HUES48 (cell line): ENCODE measurements at regions not wholly inside any gene's neighbourhood (a gene's known extent, or its start where the extent isn't known, plus 50 kb on each side); places are given as distances from the start of the nearest gene placed in this dataset.

Source experiments
- H3K27ac ChIP-seq: one replicate; pipeline ENCODE4 v1.7.0; 2013; ENCODE audit warnings: low read depth, low read length, inconsistent platforms
- H3K27me3 ChIP-seq: 2 replicates; pipeline ENCODE4 v1.6.1; 2013; ENCODE audit warnings: mild to moderate bottlenecking, low read length; ENCODE audit not compliant: control insufficient read depth, insufficient read depth
- H3K36me3 ChIP-seq: 2 replicates; pipeline ENCODE4 v1.6.1; 2013; ENCODE audit warnings: low read length; ENCODE audit not compliant: control insufficient read depth, insufficient read depth
- H3K4me1 ChIP-seq: 2 replicates; pipeline ENCODE4 v1.6.1; 2013; ENCODE audit warnings: mild to moderate bottlenecking, low read length; ENCODE audit not compliant: control insufficient read depth, insufficient read depth
- H3K4me3 ChIP-seq: 2 replicates; pipeline ENCODE4 v1.5.1; 2013; ENCODE audit warnings: mild to moderate bottlenecking, low read depth, low read length
- H3K9ac ChIP-seq: 2 replicates; pipeline ENCODE4 v1.6.1; 2013; ENCODE audit warnings: mild to moderate bottlenecking, low read depth, low read length, moderate library complexity
- H3K9me3 ChIP-seq: 2 replicates; pipeline ENCODE4 v1.6.1; 2013; ENCODE audit warnings: low read length; ENCODE audit not compliant: control insufficient read depth, insufficient read depth

DNA sequence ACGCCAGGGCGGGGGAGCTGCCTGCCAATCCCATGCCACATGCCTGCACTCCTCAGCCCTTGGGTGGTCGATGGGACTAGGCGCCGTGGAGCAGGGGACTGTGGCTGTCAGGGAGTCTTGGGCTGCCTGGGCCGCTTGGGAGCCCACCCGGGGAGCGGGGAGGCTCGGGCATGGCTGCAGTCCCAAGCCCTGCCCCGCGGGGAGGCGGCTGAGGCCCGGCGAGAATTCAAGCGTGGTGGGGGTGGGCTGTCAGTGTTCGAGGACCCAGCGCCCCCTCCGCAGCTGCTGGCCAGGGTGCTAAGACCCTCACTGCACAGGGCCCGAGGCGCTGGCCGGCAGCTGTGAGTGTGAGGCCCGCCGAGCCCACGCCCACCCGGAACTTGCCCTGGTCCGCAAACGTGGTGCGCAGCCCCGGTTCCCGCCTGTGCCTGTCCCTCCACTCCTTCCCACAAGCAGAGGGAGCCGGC is 83.2 kb upstream of the DMRTA1 start:
- Histone ChIP-seq H3K36me3 (no peaks in the 10 kb centered on the region), H3K27ac (no peak overlapping the region), H3K4me3 (no peak overlapping the region), H3K9me3 (no peaks in the 10 kb centered on the region), H3K9ac (no peak overlapping the region), H3K27me3 (peaks cover 7% of the 10 kb centered on the region; the same call in 1 of the 2 replicates), H3K4me1 (no peaks in the 10 kb centered on the region)

GRCh38 chr9:22373636-22374035 is 73.0 kb upstream of the DMRTA1 start:
- no peaks in the 10 kb centered on the region for H3K9me3 ChIP-seq
- H3K27ac ChIP-seq = peak overlapping the region; percentile 28
- peaks cover 12% of the 10 kb centered on the region for H3K4me1 ChIP-seq
- H3K27me3 ChIP-seq = no peaks in the 10 kb centered on the region
- H3K4me3 ChIP-seq = no peak overlapping the region
- H3K9ac ChIP-seq = no peak overlapping the region
- no peaks in the 10 kb centered on the region for H3K36me3 ChIP-seq

- peaks cover 10% of the 10 kb centered on the region for H3K4me1 ChIP-seq
- peak overlapping the region; percentile 33 for H3K27ac ChIP-seq
- H3K9ac ChIP-seq = no peak overlapping the region
- no peaks in the 10 kb centered on the region for H3K27me3 ChIP-seq
- no peak overlapping the region for H3K4me3 ChIP-seq
- H3K9me3 ChIP-seq = no peaks in the 10 kb centered on the region
- H3K36me3 ChIP-seq = no peaks in the 10 kb centered on the region
Measured at GRCh38 chr9:22374051-22374450, 72.6 kb upstream of the DMRTA1 start.

GRCh38 chr9:22379272-22379671 is 67.4 kb upstream of the DMRTA1 start:
- Histone ChIP-seq H3K36me3 (no peaks in the 10 kb centered on the region), H3K27ac (no peak overlapping the region), H3K4me1 (peaks cover under 1% of the 10 kb centered on the region), H3K4me3 (no peak overlapping the region), H3K27me3 (no peaks in the 10 kb centered on the region), H3K9me3 (no peaks in the 10 kb centered on the region), H3K9ac (no peak overlapping the region)

GRCh38 chr9:22381170-22381569 is 65.5 kb upstream of the DMRTA1 start:
- no peak overlapping the region for H3K9ac ChIP-seq
- H3K4me3 ChIP-seq = no peak overlapping the region
- H3K9me3 ChIP-seq = no peaks in the 10 kb centered on the region
- no peaks in the 10 kb centered on the region for H3K4me1 ChIP-seq
- H3K27ac ChIP-seq = no peak overlapping the region
- no peaks in the 10 kb centered on the region for H3K27me3 ChIP-seq
- H3K36me3 ChIP-seq = no peaks in the 10 kb centered on the region

DNA sequence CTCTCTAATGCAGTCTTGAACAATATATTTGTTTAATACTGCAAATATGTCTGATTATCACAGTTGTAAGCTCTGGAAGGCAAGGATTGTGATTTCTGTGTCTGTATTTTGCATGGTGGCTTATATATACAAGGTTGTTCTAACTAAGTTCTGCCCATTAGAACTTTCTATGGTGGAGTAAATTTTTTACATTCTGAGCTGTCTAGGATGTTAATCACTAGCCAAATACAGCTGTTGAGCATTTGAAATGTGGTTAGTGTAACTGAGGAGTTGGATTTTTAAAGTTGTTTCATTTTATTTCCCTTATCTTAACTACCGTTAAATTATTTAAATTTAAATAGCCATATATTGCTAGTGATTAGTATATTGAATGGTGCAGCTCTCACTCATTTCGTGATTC is 64.3 kb upstream of the DMRTA1 start:
- H3K4me1 ChIP-seq = no peaks in the 10 kb centered on the region
- H3K4me3 ChIP-seq = no peak overlapping the region
- no peaks in the 10 kb centered on the region for H3K27me3 ChIP-seq

GRCh38 chr9:22383718-22384117 is 62.9 kb upstream of the DMRTA1 start:
- Histone ChIP-seq H3K9me3 (no peaks in the 10 kb centered on the region), H3K4me3 (no peak overlapping the region), H3K9ac (no peak overlapping the region), H3K27ac (no peak overlapping the region), H3K36me3 (no peaks in the 10 kb centered on the region), H3K4me1 (no peaks in the 10 kb centered on the region), H3K27me3 (no peaks in the 10 kb centered on the region)

More for the DNA sequence above, 64.3 kb upstream of the DMRTA1 start:
- no peak overlapping the region for H3K27ac ChIP-seq
- H3K9ac ChIP-seq = no peak overlapping the region
- H3K9me3 ChIP-seq = no peaks in the 10 kb centered on the region
- H3K36me3 ChIP-seq = no peaks in the 10 kb centered on the region

GRCh38 chr9:22389271-22389670 is 57.4 kb upstream of the DMRTA1 start:
- Histone ChIP-seq H3K27me3 (no peaks in the 10 kb centered on the region), H3K4me3 (no peak overlapping the region), H3K9me3 (no peaks in the 10 kb centered on the region), H3K9ac (no peak overlapping the region), H3K27ac (no peak overlapping the region), H3K36me3 (no peaks in the 10 kb centered on the region), H3K4me1 (no peaks in the 10 kb centered on the region)

- Histone ChIP-seq H3K36me3 (no peaks in the 10 kb centered on the region), H3K4me1 (no peaks in the 10 kb centered on the region), H3K27me3 (no peaks in the 10 kb centered on the region), H3K9me3 (no peaks in the 10 kb centered on the region), H3K27ac (no peak overlapping the region), H3K4me3 (no peak overlapping the region), H3K9ac (no peak overlapping the region)
Measured at GRCh38 chr9:22392523-22392922, 54.1 kb upstream of the DMRTA1 start.

GRCh38 chr9:22395687-22396141 is 50.9 kb upstream of the DMRTA1 start:
- H3K27me3 ChIP-seq = no peaks in the 10 kb centered on the region
- no peak overlapping the region for H3K4me3 ChIP-seq
- H3K9me3 ChIP-seq = no peaks in the 10 kb centered on the region
- no peaks in the 10 kb centered on the region for H3K36me3 ChIP-seq
- H3K4me1 ChIP-seq = no peaks in the 10 kb centered on the region
- no peak overlapping the region for H3K9ac ChIP-seq
- no peak overlapping the region for H3K27ac ChIP-seq
